Fibroblast of peridontal ligament (primary cell): ENCODE measurements at regions not wholly inside any gene's neighbourhood (a gene's known extent, or its start where the extent isn't known, plus 50 kb on each side); places are given as distances from the start of the nearest gene placed in this dataset.
A peak's percentile ranks its signal among the peaks of the same experiment; 100 is the strongest.
"Not testable (repeated sequence)": the region's sequence is repeated elsewhere in the genome, so short reads cannot be mapped to it uniquely, and the experiment has no call there.

Source experiments
- DNase-seq: peaks from one replicate; pipeline ENCODE4 v3.0.0-alpha.2; 2010; ENCODE audit errors: extremely low read depth

- DNase-seq: no peak
Measured at GRCh38 chr4:124943145-124943889, 230.8 kb upstream of the ANKRD50 start.

GRCh38 chr4:124941267-124941666 is 228.7 kb upstream of the ANKRD50 start:
- no peak for DNase-seq

GRCh38 chr4:124940387-124940786 is 227.9 kb upstream of the ANKRD50 start:
- peak; percentile 99 for DNase-seq

DNA sequence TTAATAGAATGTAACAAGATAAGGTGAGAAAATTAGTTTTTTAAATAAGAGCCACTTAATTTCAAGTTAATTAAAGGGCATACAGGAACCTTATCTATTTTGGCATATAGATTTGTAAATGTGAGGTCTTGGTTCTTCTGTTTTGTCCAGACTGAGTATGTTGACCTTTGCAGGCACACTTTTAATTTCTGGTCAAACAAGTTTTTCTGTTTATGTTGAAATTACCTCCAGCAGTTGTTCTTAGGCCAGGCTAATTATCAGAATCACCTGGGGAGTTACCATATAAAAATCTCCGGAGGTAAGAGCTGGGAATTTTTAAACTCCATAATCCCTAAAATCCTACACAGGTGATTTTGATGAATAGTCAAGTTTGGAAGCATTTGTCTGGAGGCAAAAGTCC is 227.4 kb upstream of the ANKRD50 start:
- no peak for DNase-seq

DNA sequence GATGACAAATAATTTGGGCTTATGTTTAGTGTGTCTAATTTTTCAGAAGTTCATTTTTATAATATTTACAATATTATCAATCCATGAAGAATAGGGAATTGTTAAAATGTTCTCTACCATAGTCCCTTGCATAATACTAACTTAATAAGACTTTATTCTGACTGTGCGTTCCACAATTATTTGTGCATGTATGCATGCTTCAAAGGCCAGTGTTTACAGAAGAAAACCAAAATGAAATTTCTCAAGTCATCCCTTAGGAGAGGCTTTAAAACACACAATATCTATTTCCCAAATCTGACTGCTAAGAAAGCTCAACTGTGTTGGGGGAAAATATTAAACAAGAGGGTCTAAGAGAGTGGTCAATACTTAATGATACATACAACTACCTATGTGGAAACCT is 226.3 kb upstream of the ANKRD50 start:
- peak; percentile 82 for DNase-seq

- DNase-seq: no peak
Measured at GRCh38 chr4:124937993-124938392, 225.5 kb upstream of the ANKRD50 start.

DNA sequence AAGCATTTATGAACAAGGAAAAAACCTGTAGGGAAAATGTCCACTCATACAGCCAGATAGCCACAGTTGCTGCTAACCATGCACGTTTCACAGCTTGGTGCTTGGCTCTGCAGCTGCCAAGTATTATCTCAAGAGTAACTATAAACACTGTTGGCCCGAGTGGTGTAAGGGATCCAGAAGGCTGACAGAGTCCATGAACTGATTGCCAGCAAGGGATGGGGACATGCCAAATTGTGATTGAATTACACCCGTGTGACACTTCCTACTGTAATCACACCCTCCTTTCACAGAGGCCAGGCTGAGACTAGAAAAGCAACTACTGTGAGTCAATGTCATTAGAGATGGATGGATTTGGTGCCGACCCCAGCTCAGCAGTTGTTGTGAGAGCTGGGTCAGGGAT is 223.9 kb upstream of the ANKRD50 start:
- peak; percentile 80 for DNase-seq

GRCh38 chr4:124934916-124935315 is 222.4 kb upstream of the ANKRD50 start:
- DNase-seq: no peak

DNA sequence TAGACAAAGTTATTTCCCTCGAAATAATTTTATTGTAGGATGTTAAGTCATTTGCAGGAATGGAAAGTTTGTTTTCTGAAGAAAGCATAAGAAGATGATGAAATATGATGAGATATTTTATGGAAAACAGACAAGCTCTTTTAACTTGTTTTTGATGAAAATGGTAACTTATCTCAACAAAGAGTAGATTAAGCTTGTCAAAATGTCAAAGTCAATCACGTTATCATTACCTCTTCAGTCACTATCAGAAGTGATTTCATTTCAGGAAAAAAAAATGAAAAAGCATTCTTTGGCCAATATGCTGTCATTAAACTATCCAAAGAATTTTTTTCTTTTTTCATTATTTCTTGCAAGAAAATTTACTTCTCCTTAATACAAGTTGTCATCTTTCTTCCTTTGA is 221.0 kb upstream of the ANKRD50 start:
- no peak for DNase-seq

DNA sequence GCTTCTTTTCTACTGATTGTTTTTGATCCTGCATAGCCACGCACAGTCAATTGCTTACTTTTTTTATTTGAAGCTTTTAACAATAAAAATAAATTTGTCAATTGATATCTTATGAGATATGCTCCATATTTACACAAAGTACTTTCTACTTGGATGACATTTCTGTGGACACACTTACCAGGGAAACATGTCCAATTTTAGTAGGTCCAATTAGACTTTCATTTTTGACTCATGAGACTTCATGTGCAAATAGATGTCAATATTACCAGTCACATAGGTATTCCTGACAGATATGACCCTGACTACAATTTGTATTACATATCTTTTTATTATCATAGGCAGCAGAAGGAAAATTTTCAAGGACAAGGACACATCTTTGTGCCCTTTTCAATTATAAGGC is 219.9 kb upstream of the ANKRD50 start:
- DNase-seq: no peak

DNA sequence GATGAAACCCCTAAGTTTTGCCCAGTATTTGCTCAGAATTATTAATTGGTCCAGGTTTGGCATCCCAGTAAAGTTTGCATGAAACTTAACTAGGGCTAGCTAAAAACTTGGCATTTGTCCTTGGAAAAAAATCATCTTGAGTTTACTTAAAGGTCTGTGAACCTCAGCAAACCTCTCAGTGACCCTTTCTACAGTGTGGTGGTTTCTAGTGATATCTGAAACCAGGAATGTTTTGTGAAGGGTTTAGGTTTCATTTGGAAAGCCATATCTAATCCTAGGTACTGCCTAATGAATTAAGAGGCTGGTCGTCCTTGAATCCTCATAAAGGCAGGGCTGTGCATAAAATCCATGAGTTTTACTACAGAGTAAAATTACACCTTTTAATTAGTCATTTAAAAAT is 218.5 kb upstream of the ANKRD50 start:
- peak; percentile 94 for DNase-seq

- not testable (repeated sequence) for DNase-seq
Measured at GRCh38 chr4:124922748-124923147, 210.2 kb upstream of the ANKRD50 start.

GRCh38 chr4:124918559-124919122 is 206.1 kb upstream of the ANKRD50 start:
- no peak for DNase-seq

DNA sequence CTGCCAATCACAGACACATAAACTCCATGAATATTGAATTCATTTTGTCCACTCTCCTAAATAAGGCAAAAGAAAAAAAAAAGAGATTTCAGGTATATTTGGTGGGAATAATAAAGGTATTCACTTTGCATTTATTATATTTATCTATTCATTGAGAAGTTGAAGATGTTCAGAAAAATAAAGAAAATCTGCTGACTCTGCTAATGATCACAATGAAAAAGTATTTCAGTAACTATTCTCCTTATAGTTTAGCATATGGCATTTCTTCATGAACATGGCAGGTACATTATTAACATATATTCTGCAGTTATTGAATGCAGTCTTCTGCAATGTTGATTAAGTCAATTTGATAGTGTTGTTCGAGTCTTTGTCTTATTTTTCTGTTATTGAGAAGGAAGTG is 202.5 kb upstream of the ANKRD50 start:
- no peak for DNase-seq

GRCh38 chr4:124913237-124913636 is 200.7 kb upstream of the ANKRD50 start:
- DNase-seq: no peak

GRCh38 chr4:124910327-124910726 is 197.8 kb upstream of the ANKRD50 start:
- no peak for DNase-seq

DNA sequence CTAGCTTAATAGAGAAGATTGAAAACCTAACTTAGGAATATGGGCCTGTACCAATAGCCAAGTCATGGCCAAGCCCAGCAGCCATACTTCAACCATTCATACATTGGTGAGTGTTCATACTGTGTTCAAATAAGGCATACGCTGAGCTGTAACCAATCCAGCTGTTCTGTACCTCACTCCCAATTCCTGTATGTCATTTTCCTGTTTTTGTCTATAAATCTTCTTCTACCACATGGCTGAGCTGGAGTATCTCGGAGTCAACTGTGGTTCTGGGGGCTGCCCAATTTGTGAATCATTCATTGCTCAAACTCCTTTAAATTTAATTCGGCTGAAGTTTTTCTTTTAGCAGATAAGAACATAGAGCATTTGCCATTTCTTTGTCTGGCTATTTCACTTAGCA is 195.3 kb upstream of the ANKRD50 start:
- DNase-seq: peak; percentile 59

- no peak for DNase-seq
Measured at GRCh38 chr4:124905441-124905840, 192.9 kb upstream of the ANKRD50 start.

DNA sequence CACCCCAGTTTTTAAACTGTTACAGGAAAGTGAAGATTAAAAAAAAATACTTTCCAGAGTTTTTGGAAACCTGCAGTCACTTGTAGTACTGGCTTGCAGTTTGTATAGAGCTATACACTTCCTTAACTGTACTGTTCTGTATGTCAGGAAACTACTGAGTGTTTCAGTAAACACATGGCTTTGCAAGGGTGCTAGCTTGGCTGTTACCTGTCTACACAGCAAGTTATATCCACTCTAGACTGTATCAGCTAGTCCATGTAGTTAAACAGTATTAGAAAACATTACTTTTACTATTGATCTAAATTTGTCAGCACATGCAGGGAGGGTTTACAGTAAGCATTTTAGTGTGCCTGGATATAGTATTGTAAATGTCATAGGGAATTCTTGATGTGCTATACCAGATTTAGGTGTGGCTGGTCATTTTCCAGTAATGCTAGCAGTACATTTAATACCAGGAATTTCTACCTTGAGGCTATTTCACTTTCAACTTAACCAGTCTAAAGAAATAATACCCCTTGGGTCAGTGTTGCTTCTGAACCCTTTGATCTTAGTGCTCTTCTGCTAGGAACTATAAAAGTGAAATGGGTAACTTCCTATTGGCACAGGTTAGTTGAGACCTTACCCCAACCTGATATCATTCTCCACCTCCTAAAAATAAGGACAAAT is 192.3 kb upstream of the ANKRD50 start:
- no peak for DNase-seq

GRCh38 chr4:124903995-124904722 is 191.6 kb upstream of the ANKRD50 start:
- peak; percentile 77 for DNase-seq

GRCh38 chr4:124902001-124902515 is 189.5 kb upstream of the ANKRD50 start:
- DNase-seq: no peak

- no peak for DNase-seq
Measured at GRCh38 chr4:124899997-124900396, 187.5 kb upstream of the ANKRD50 start.
